ENCODE measurements at regions not wholly inside any gene's neighbourhood (a gene's known extent, or its start where the extent isn't known, plus 50 kb on each side); places are given as distances from the start of the nearest gene placed in this dataset.

DNA sequence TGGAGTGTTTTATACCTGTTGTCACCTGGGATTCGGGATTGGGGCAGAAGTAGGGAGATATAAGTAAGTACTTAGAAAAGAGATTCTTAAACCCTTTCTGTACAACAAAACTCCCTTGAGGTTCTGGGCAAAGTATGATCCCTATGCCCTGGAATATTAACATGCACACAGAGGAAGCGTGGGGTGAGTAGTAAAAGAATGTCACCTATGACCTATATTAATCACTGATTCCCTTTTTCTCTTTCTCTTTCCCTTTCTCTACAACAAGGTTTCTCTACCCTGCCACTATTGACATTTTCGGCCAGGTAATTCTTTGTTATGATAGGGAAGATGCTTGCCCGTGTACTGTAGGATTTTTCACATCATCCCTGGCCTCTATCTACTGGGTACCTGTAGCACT, 209.7 kb upstream of the PLET1 start:
- DNase-seq, result no peak

DNA sequence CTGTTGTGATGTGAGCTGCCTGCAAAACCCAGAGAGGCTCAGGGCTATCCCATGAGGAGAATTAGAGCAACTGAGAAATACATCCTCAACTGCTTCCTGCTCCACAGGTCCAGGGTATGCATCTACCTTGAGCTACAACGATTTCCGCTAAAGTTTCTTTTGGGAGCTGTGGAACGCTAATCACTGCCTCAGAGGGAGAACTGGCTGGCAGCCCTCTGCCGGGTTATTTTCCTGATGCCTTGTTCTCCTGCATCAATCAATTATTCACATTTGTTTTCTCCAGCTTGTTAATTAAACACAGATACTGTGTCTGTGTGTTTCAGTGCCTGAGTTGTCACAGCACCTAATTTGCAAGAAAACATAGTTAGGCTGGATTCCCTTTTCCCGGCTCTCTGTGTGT, 211.1 kb upstream of the PLET1 start:
- no peak for DNase-seq

DNA sequence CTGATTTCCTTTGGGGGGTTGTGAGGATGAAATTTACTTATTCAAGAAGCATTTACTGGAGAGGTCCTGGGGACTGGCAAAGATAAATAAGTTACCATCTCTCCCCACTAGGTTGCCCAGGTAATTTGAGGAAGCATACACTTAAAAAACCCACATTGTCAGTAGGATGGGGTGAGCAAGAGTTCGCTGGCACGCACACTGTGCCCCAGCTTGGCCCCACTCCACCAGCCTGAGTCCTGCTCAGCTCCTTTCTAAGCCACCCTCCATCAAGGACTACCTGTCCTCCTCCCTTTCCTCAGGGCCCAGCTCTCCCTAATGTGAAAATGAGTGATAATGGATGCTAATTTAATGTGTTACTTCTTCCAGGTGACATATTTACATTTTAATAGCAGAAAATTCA, 216.5 kb upstream of the PLET1 start:
- no peak for DNase-seq

GRCh38 chr11:112477581-112478317, 217.1 kb upstream of the PLET1 start:
- DNase-seq, result no peak

DNA sequence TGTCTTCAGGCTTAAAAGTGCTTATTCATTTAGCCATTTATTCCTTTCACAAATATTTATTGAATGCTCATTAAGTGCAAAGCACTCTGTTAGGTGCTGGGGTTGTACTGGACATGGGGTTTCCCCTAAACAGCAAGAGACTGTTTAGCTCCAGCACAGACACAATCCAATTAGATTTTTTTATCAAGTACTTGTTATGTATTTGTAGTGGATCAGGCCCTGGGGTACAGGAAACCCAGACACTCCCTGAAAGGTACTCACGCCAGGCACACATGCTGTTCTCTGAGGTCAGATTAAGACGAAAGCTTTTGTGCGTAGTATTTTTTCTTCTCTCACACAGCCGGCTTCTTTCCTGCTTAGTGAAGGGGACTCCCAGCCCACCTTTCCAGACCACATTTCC, 218.1 kb upstream of the PLET1 start:
- no peak for DNase-seq

GRCh38 chr11:112481431-112481830, 220.8 kb upstream of the PLET1 start:
- no peak for DNase-seq

DNA sequence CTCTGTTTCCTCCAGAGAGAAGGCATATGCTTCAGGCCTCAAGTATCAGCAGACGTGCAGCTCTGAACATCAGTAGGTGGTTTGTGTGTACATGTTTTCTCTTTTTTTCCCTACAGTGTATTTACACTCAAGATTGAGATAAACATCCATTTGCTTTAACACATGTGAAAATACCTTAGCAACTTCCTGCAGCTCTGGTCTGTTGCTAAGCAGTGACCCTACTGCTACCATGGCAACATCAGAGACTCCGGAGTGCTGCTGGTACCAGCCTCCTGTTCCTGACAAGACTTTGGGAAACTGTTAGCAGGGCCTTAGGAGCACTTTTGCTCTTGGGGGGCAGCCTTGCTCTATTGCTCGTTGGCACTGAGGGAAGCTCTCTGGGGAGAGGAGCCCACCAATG, 221.2 kb upstream of the PLET1 start:
- no peak for DNase-seq

GRCh38 chr11:112485280-112485679, 224.6 kb upstream of the PLET1 start:
- DNase-seq, result no peak

- DNase-seq, result no peak
These were observed 237.2 kb upstream of the PLET1 start for GRCh38 chr11:112497826-112498225.

DNA sequence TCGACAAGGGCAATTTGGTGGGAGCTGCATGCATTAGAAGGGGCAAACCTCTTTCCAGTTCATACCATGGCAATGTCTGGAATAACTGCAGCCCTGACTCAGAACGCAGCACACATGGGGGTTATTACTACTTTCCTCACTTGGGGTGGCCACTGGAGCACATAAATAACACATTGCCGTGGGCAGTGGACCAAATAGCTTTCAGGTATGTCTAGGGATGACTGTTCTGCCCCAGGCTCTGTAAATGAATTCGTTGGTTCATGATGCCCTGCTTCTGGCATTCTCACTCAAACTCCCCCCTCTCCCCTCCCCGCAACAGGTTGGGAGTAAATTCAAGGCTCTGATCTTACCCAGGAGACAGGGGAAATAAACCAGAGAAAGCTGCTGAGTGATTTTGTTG, 238.0 kb upstream of the PLET1 start:
- DNase-seq, result no peak

- DNase-seq, result no peak
These were observed 238.7 kb upstream of the PLET1 start for GRCh38 chr11:112499153-112499880.

GRCh38 chr11:112499881-112500204, 239.2 kb upstream of the PLET1 start:
- no peak for DNase-seq

DNA sequence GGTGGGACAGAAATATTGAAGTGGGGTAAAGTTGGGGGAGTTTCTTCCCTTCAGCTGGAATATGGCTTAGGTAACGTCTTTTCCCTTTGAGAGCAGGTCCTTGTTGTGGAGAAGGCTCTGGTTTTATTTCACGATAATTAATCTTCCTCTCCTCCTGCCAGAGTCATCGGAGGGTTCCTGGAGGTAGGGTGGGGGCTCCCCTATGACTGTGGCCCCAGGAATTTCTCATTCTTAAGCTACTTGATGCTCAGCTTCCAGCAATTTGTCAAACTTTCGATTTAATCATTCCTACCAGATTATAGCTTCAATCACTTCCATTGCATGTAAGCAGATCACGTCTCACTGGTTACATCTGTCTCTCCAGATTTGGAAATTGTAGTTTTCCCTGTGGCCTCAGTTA, 242.8 kb upstream of the PLET1 start:
- DNase-seq, result no peak

- no peak for DNase-seq
These were observed 243.4 kb upstream of the PLET1 start for GRCh38 chr11:112504056-112504455.

DNA sequence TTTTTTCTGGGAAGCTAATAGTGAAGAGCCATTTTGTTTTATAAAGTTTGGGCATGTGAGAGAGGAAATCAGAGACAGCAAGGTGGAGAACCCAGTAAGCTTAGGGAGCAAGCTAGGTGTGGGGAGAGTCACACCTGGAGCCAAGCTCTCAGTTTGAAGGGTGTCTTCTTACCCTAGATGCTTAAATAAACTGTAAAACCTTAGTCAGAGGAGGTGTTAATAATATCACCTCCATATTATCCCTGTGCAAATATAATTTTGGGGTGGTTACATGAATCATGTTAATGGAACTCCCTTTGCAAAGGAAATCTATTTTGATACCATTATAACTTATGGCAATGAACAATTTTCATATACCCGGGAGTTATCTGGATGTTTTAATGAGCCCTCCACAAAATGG, 246.2 kb upstream of the PLET1 start:
- no peak for DNase-seq

DNA sequence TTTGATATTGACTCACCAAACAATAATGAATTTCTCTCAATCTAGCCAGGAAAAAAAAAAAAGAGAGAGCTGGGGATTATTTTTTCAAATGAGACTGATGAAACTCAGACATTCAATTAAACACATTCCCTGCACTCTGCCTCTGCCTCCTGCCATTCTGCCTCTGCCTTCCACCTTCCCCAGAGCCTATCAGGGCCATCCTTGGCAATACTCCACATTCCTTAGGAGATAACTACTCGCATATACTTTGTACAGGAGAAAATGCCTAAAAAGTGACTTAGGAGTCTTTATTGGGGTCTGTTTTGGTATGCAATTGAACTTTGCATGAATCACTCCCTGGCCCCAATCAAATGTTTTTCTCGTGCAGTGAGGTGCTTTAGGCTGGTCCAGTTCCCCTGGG, 246.6 kb upstream of the PLET1 start:
- DNase-seq, result no peak

DNA sequence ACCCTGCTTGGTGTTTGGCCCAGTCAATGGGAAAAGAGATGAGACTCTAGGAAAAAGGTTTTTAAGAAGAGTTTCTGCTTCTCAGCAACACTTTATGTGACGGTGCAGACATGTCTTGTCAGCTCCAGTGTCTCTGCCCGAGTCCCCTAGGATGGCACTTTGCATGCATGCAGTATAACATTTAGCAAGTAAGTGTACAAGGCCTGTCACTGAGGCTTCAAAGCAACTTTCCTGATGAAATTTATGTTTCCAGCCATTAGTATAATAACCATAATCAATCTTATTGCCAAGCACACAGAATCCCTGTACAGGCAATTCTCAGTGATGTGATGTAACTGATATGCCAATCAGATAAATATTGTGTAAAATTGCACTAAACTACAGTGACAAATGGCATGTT, 248.1 kb upstream of the PLET1 start:
- no peak for DNase-seq

DNA sequence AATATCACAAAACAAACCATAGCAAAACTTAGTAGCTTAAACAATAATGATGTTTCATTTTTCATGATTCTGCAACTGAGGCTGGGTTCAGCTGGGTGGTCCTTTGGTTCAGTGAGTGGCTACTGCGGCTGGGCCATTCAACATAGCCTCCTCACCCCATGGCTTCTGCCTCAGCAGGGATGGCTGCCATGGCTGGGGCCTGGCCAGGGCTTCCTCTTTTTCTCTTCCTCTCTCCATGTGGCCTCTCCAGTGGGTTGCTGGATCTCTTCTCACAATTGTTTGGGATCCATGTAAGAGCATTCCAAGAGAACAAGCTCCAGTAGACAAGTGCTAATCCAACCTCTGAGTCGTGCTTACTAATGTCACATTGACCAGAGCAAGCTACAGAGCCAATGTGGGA, 248.6 kb upstream of the PLET1 start:
- DNase-seq, result no peak

- DNase-seq, result no peak
These were observed 250.6 kb upstream of the PLET1 start for GRCh38 chr11:112511271-112511670.

- DNase-seq, result no peak
These were observed 251.3 kb upstream of the PLET1 start for GRCh38 chr11:112511911-112512310.

- no peak for DNase-seq
These were observed 252.8 kb upstream of the PLET1 start for GRCh38 chr11:112513417-112513816.

GRCh38 chr11:112514011-112514740, 253.5 kb upstream of the PLET1 start:
- no peak for DNase-seq

DNA sequence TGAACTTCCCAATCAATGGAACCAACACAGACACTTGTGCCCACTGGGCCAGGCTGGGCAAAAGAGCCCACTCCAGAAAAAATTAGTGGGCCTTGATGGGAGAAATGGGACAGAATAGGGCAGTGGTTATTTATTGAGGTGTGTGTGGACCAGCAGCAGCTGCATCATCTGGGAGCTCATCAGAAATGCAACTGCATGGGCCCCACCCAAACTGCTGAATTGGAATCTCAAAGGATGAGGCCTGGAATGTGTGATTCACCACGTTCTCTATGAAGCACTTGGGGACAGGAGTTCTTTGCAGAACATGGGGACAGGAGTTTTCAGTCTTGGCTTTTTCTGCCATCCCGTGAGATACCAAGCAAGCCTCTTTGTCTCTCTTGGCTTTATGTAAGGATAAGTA, 255.6 kb upstream of the PLET1 start:
- DNase-seq, result no peak

DNA sequence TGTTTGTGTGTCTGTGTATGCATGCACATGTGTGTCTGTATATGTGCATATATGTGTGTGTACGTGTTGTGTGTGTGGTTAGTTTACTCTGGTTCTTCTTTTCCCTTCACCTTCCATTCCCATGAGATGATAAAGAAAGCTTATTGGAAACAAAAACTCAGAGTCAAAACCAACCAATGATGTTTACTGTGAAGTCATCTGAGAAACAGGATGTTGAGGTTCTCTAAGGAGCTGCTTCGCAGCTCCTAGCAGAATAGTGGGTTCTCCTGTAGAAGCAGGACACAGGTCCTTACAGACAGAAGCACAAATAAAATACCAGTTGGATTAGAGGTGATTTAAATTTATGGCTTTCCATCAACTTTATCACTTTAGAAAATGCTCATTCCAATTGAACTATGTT, 256.1 kb upstream of the PLET1 start:
- DNase-seq, result no peak

Data from right hindlimb (tissue), 1 donor.